ENCODE measurements at regions not wholly inside any gene's neighbourhood (a gene's known extent, or its start where the extent isn't known, plus 50 kb on each side); places are given as distances from the start of the nearest gene placed in this dataset.

GRCh38 chr9:79384501-79384900 is 187.3 kb upstream of the TLE4 start:
- Histone ChIP-seq H4K20me1 (ENCODE audit: insufficient read depth, low read length) (no peaks in the 10 kb centered on the region), H3K4me1 (ENCODE audit: low read length) (no peaks in the 10 kb centered on the region), H3K9me2 (replicated peaks; ENCODE audit: insufficient read depth, low read length) (no peaks in the 10 kb centered on the region), H2AFZ (ENCODE audit: low read length) (no peak overlapping the region), H3K9ac (ENCODE audit: low read length) (no peak overlapping the region), H3F3A (ENCODE audit: insufficient read depth, low read length) (no peaks in the 10 kb centered on the region), H3K4me3 (ENCODE audit: low read length) (no peak overlapping the region), H3K27ac (ENCODE audit: low read length) (no peak overlapping the region), H3K36me3 (replicated peaks; ENCODE audit: insufficient read depth, low read length) (no peaks in the 10 kb centered on the region), H3K4me2 (ENCODE audit: low read depth, low read length) (no peak overlapping the region), H3K9me3 (replicated peaks; ENCODE audit: insufficient read depth, low read length) (no peaks in the 10 kb centered on the region), H3K27me3 (replicated peaks; ENCODE audit: insufficient read depth, low read length) (no peaks in the 10 kb centered on the region), H3K79me2 (ENCODE audit: low read length) (no peaks in the 10 kb centered on the region)
- TF ChIP-seq EZH2 (optimal IDR thresholded peaks at IDR 0.05; ENCODE audit: low read depth, low read length) (no peak), EZH2phosphoT487 (IDR thresholded peaks at IDR 0.05; ENCODE audit: low read length) (no peak), CTCF (IDR thresholded peaks at IDR 0.05; ENCODE audit: low read length) (no peak)
- DNase-seq, result no peak

GRCh38 chr9:79387101-79387835 is 184.5 kb upstream of the TLE4 start:
- Histone ChIP-seq H3K27ac (ENCODE audit: low read length) (no peak overlapping the region), H3K4me1 (ENCODE audit: low read length) (no peaks in the 10 kb centered on the region), H2AFZ (ENCODE audit: low read length) (no peak overlapping the region), H3K4me2 (ENCODE audit: low read depth, low read length) (no peak overlapping the region), H3K27me3 (replicated peaks; ENCODE audit: insufficient read depth, low read length) (no peaks in the 10 kb centered on the region), H4K20me1 (ENCODE audit: insufficient read depth, low read length) (no peaks in the 10 kb centered on the region), H3K4me3 (ENCODE audit: low read length) (no peak overlapping the region), H3K9me2 (replicated peaks; ENCODE audit: insufficient read depth, low read length) (no peaks in the 10 kb centered on the region), H3K9ac (ENCODE audit: low read length) (no peak overlapping the region), H3K9me3 (replicated peaks; ENCODE audit: insufficient read depth, low read length) (no peaks in the 10 kb centered on the region), H3F3A (ENCODE audit: insufficient read depth, low read length) (no peaks in the 10 kb centered on the region), H3K79me2 (ENCODE audit: low read length) (no peaks in the 10 kb centered on the region), H3K36me3 (replicated peaks; ENCODE audit: insufficient read depth, low read length) (no peaks in the 10 kb centered on the region)
- no peak for TF ChIP-seq EZH2 (optimal IDR thresholded peaks at IDR 0.05; ENCODE audit: low read depth, low read length)
- no peak for TF ChIP-seq CTCF (IDR thresholded peaks at IDR 0.05; ENCODE audit: low read length)
- no peak for TF ChIP-seq EZH2phosphoT487 (IDR thresholded peaks at IDR 0.05; ENCODE audit: low read length)
- DNase-seq, result no peak

- H3K9me2 ChIP-seq (replicated peaks; ENCODE audit: insufficient read depth, low read length), result no peaks in the 10 kb centered on the region
- H3K4me3 ChIP-seq (ENCODE audit: low read length), result no peak overlapping the region
- no peak overlapping the region for H3K4me2 ChIP-seq (ENCODE audit: low read depth, low read length)
- no peaks in the 10 kb centered on the region for H3K27me3 ChIP-seq (replicated peaks; ENCODE audit: insufficient read depth, low read length)
- DNase-seq, result no peak
- no peak for TF ChIP-seq EZH2phosphoT487 (IDR thresholded peaks at IDR 0.05; ENCODE audit: low read length)
- no peak for TF ChIP-seq CTCF (IDR thresholded peaks at IDR 0.05; ENCODE audit: low read length)
- TF ChIP-seq EZH2 (optimal IDR thresholded peaks at IDR 0.05; ENCODE audit: low read depth, low read length), result no peak
- H3K9me3 ChIP-seq (replicated peaks; ENCODE audit: insufficient read depth, low read length), result no peaks in the 10 kb centered on the region
- H3K4me1 ChIP-seq (ENCODE audit: low read length), result no peaks in the 10 kb centered on the region
- H3K27ac ChIP-seq (ENCODE audit: low read length), result no peak overlapping the region
- no peak overlapping the region for H3K9ac ChIP-seq (ENCODE audit: low read length)
- H3K79me2 ChIP-seq (ENCODE audit: low read length), result no peaks in the 10 kb centered on the region
- no peaks in the 10 kb centered on the region for H3F3A ChIP-seq (ENCODE audit: insufficient read depth, low read length)
- no peaks in the 10 kb centered on the region for H4K20me1 ChIP-seq (ENCODE audit: insufficient read depth, low read length)
- no peak overlapping the region for H2AFZ ChIP-seq (ENCODE audit: low read length)
- H3K36me3 ChIP-seq (replicated peaks; ENCODE audit: insufficient read depth, low read length), result no peaks in the 10 kb centered on the region
These were observed 181.6 kb upstream of the TLE4 start for GRCh38 chr9:79390077-79390698.
